ENCODE measurements at regions not wholly inside any gene's neighbourhood (a gene's known extent, or its start where the extent isn't known, plus 50 kb on each side); places are given as distances from the start of the nearest gene placed in this dataset.
"Not testable (repeated sequence)": the region's sequence is repeated elsewhere in the genome, so short reads cannot be mapped to it uniquely, and the experiment has no call there.

GRCh38 chr4:115470763-115471162 is 357.3 kb upstream of the NDST4 start:
- DNase-seq (ENCODE audit: low spot score): no peak

GRCh38 chr4:115459301-115459700 is 345.9 kb upstream of the NDST4 start:
- not testable (repeated sequence) for DNase-seq (ENCODE audit: low spot score)

- no peak for DNase-seq (ENCODE audit: low spot score)
These were observed 342.8 kb upstream of the NDST4 start for GRCh38 chr4:115456231-115456630.

GRCh38 chr4:115454228-115454627 is 340.8 kb upstream of the NDST4 start:
- DNase-seq (ENCODE audit: low spot score): no peak

GRCh38 chr4:115453416-115453815 is 340.0 kb upstream of the NDST4 start:
- DNase-seq (ENCODE audit: low spot score): no peak

GRCh38 chr4:115452229-115452628 is 338.8 kb upstream of the NDST4 start:
- DNase-seq (ENCODE audit: low spot score): not testable (repeated sequence)

- DNase-seq (ENCODE audit: low spot score): no peak
These were observed 324.3 kb upstream of the NDST4 start for GRCh38 chr4:115437739-115438138.

GRCh38 chr4:115433491-115433890 is 320.1 kb upstream of the NDST4 start:
- no peak for DNase-seq (ENCODE audit: low spot score)

- no peak for DNase-seq (ENCODE audit: low spot score)
These were observed 316.6 kb upstream of the NDST4 start for GRCh38 chr4:115430024-115430423.

GRCh38 chr4:115428455-115428854 is 315.0 kb upstream of the NDST4 start:
- no peak for DNase-seq (ENCODE audit: low spot score)

GRCh38 chr4:115424852-115425251 is 311.4 kb upstream of the NDST4 start:
- no peak for DNase-seq (ENCODE audit: low spot score)

GRCh38 chr4:115418635-115419396 is 305.4 kb upstream of the NDST4 start:
- DNase-seq (ENCODE audit: low spot score): no peak

GRCh38 chr4:115396034-115396433 is 282.6 kb upstream of the NDST4 start:
- DNase-seq (ENCODE audit: low spot score): no peak

- no peak for DNase-seq (ENCODE audit: low spot score)
These were observed 263.4 kb upstream of the NDST4 start for GRCh38 chr4:115376866-115377265.

GRCh38 chr4:115374621-115375020 is 261.2 kb upstream of the NDST4 start:
- DNase-seq (ENCODE audit: low spot score): no peak

GRCh38 chr4:115370490-115370889 is 257.1 kb upstream of the NDST4 start:
- DNase-seq (ENCODE audit: low spot score): no peak

- DNase-seq (ENCODE audit: low spot score): no peak
These were observed 256.6 kb upstream of the NDST4 start for GRCh38 chr4:115370012-115370411.

GRCh38 chr4:115366390-115366789 is 253.0 kb upstream of the NDST4 start:
- DNase-seq (ENCODE audit: low spot score): no peak

- DNase-seq (ENCODE audit: low spot score): no peak
These were observed 251.8 kb upstream of the NDST4 start for GRCh38 chr4:115365185-115365584.

- DNase-seq (ENCODE audit: low spot score): no peak
These were observed 248.4 kb upstream of the NDST4 start for GRCh38 chr4:115361781-115362180.

- no peak for DNase-seq (ENCODE audit: low spot score)
These were observed 247.0 kb upstream of the NDST4 start for GRCh38 chr4:115360431-115360830.

- no peak for DNase-seq (ENCODE audit: low spot score)
These were observed 244.4 kb upstream of the NDST4 start for GRCh38 chr4:115357776-115358175.

- DNase-seq (ENCODE audit: low spot score): no peak
These were observed 242.8 kb upstream of the NDST4 start for GRCh38 chr4:115356176-115356575.

GRCh38 chr4:115355329-115355728 is 241.9 kb upstream of the NDST4 start:
- no peak for DNase-seq (ENCODE audit: low spot score)
